ENCODE measurements at regions not wholly inside any gene's neighbourhood (a gene's known extent, or its start where the extent isn't known, plus 50 kb on each side); places are given as distances from the start of the nearest gene placed in this dataset.
"Not testable (repeated sequence)": the region's sequence is repeated elsewhere in the genome, so short reads cannot be mapped to it uniquely, and the experiment has no call there.

DNA sequence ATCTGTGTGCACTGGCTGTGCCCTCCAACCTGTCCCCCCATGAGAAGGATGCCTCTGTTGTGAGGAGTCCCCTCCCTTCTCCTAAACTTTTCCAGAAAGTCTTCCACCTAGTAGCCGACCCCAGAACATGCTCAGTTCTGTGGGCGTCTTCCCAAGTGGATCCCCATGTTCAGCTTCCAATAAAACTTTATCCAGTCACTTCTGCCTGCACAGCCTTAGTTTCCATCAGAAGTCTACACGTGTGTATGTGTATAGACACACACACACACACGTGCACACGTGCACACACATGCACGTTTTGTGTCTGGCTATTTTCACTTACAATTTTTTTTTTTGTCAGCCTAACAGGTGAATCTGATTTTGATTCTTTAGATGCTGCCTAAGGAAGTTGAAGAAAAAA is 115.1 kb downstream of the RTP5 start:
- Mint-ChIP-seq H3K27me3 (ENCODE audit: low read depth) (peaks cover 22% of the 10 kb centered on the region), H3K9me3 (peaks cover 16 to 17% of the 10 kb centered on the region in 2 experiments), H3K36me3 (ENCODE audit: insufficient read depth in 1 of 3, low read depth in 3 of 3) (peaks cover 0 to 4% (median 2%) of the 10 kb centered on the region in 3 experiments; a peak in 4 of 7 replicates), H3K4me1 (no peaks in the 10 kb centered on the region), H3K4me3 (no peak overlapping the region; a peak in 1 of 5 replicates), H3K27ac (no peak overlapping the region)
- no peak overlapping the region for H2BK12ac ChIP-seq (ENCODE audit: insufficient read length, low read depth, low read length)
- H3K4me2 ChIP-seq (ENCODE audit: insufficient read depth, insufficient read length, low read length): no peak overlapping the region
- H3K79me2 ChIP-seq (ENCODE audit: insufficient read depth, low read length): no peaks in the 10 kb centered on the region
- H4K5ac ChIP-seq (ENCODE audit: insufficient read length, low read depth, low read length): no peak overlapping the region
- no peaks in the 10 kb centered on the region for H3K4me1 ChIP-seq (ENCODE audit: insufficient read depth, low read length)
- peak; percentile 3 for DNase-seq
- TF ChIP-seq, protein P1, sequence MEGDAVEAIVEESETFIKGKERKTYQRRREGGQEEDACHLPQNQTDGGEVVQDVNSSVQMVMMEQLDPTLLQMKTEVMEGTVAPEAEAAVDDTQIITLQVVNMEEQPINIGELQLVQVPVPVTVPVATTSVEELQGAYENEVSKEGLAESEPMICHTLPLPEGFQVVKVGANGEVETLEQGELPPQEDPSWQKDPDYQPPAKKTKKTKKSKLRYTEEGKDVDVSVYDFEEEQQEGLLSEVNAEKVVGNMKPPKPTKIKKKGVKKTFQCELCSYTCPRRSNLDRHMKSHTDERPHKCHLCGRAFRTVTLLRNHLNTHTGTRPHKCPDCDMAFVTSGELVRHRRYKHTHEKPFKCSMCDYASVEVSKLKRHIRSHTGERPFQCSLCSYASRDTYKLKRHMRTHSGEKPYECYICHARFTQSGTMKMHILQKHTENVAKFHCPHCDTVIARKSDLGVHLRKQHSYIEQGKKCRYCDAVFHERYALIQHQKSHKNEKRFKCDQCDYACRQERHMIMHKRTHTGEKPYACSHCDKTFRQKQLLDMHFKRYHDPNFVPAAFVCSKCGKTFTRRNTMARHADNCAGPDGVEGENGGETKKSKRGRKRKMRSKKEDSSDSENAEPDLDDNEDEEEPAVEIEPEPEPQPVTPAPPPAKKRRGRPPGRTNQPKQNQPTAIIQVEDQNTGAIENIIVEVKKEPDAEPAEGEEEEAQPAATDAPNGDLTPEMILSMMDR (conservative IDR thresholded peaks at IDR 0.05): no peak
- H3K4ac ChIP-seq (ENCODE audit: low read depth, low read length): no peak overlapping the region
- H3K79me1 ChIP-seq (ENCODE audit: insufficient read depth, low read depth, low read length, poor library complexity, severe bottlenecking): no peaks in the 10 kb centered on the region
- no peaks in the 10 kb centered on the region for H3K9me3 ChIP-seq (ENCODE audit: control insufficient read depth, low read depth, low read length)
- H3K23ac ChIP-seq (ENCODE audit: insufficient read length, low read depth, low read length): no peak overlapping the region
- H2BK5ac ChIP-seq (ENCODE audit: insufficient read length, low read length): no peak overlapping the region
- no peak overlapping the region for H4K8ac ChIP-seq (replicated peaks; ENCODE audit: insufficient read length, low read depth, low read length)
- H4K20me1 ChIP-seq (ENCODE audit: control insufficient read depth, insufficient read depth, insufficient read length): no peaks in the 10 kb centered on the region
- H4K91ac ChIP-seq (ENCODE audit: insufficient read length, low read depth, low read length): no peak overlapping the region
- H3K14ac ChIP-seq (ENCODE audit: insufficient read depth, low read length): no peak overlapping the region
- no peak overlapping the region for H2BK120ac ChIP-seq (ENCODE audit: low read depth, low read length, poor library complexity, severe bottlenecking)
- no peak overlapping the region for H3T11ph ChIP-seq (ENCODE audit: low read length)
- H3K23me2 ChIP-seq (ENCODE audit: insufficient read length, low read depth, low read length, poor library complexity, severe bottlenecking): no peaks in the 10 kb centered on the region
- H2AK5ac ChIP-seq (ENCODE audit: insufficient read length, low read length): no peak overlapping the region
- no peak overlapping the region for H3K56ac ChIP-seq (ENCODE audit: insufficient read length, low read depth, low read length)
- WGBS (ENCODE audit: extremely low coverage, insufficient read length, low lambda C conversion rate): no CpG with 5 or more reads among the region's 6 CpGs
- H2BK15ac ChIP-seq (ENCODE audit: low read depth, low read length): no peak overlapping the region
- no peak overlapping the region for H2AFZ ChIP-seq (ENCODE audit: low read length)
- H3K9ac ChIP-seq (ENCODE audit: extremely low read depth, insufficient read length, low read length): no peak overlapping the region
- H2BK20ac ChIP-seq (ENCODE audit: low read depth, low read length, poor library complexity, severe bottlenecking): no peak overlapping the region
- H3K27me3 ChIP-seq (ENCODE audit: insufficient read depth, low read length): no peaks in the 10 kb centered on the region
- no peak overlapping the region for H3K27ac ChIP-seq (ENCODE audit: insufficient read length, low read depth, low read length)
- H3K18ac ChIP-seq (ENCODE audit: insufficient read length, low read depth, low read length): no peak overlapping the region

DNA sequence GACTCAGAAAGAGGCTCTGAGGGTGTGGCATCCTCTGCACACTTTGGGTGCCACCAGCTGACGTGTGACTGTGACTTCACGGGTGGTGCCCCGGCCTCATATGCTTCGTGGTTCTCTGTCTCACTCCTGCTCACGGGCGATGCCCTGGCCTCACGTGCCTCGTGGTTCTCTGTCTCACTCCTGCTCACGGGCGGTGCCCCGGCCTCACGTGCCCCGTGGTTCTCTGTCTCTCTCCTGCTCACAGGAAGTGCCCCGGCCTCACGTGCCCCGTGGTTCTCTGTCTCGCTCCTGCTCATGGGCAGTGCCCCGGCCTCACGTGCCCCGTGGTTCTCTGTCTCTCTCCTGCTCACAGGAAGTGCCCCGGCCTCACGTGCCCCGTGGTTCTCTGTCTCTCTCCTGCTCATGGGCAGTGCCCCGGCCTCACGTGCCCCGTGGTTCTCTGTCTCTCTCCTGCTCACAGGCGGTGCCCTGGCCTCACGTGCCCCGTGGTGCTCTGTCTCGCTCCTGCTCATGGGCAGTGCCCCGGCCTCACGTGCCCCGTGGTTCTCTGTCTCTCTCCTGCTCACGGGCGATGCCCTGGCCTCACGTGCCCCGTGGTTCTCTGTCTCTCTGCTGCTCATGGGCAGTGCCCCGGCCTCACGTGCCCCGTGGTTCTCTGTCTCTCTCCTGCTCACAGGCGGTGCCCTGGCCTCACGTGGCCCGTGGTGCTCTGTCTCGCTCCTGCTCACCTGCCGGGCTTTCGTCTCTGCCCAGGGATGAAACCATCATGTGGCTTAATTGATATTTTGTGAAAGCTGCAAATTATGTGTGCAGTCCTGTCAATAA is 115.8 kb downstream of the RTP5 start:
- WGBS (ENCODE audit: extremely low coverage, insufficient read length, low lambda C conversion rate): no CpG with 5 or more reads among the region's 46 CpGs
- not testable (repeated sequence) for H2BK5ac ChIP-seq (ENCODE audit: insufficient read length, low read length); H3K79me1 ChIP-seq (ENCODE audit: insufficient read depth, low read depth, low read length, poor library complexity, severe bottlenecking); H4K5ac ChIP-seq (ENCODE audit: insufficient read length, low read depth, low read length); H3K4me1 Mint-ChIP-seq; H2BK12ac ChIP-seq (ENCODE audit: insufficient read length, low read depth, low read length); H3K9me3 ChIP-seq (ENCODE audit: control insufficient read depth, low read depth, low read length); H4K8ac ChIP-seq (replicated peaks; ENCODE audit: insufficient read length, low read depth, low read length); H3K4me2 ChIP-seq (ENCODE audit: insufficient read depth, insufficient read length, low read length); H3K27me3 ChIP-seq (ENCODE audit: insufficient read depth, low read length); H3K4ac ChIP-seq (ENCODE audit: low read depth, low read length); H3K4me1 ChIP-seq (ENCODE audit: insufficient read depth, low read length); H2BK20ac ChIP-seq (ENCODE audit: low read depth, low read length, poor library complexity, severe bottlenecking); H3K79me2 ChIP-seq (ENCODE audit: insufficient read depth, low read length); H2BK120ac ChIP-seq (ENCODE audit: low read depth, low read length, poor library complexity, severe bottlenecking); H4K91ac ChIP-seq (ENCODE audit: insufficient read length, low read depth, low read length); H3K9ac ChIP-seq (ENCODE audit: extremely low read depth, insufficient read length, low read length); H3T11ph ChIP-seq (ENCODE audit: low read length); H3K14ac ChIP-seq (ENCODE audit: insufficient read depth, low read length); H3K4me3 Mint-ChIP-seq; H3K18ac ChIP-seq (ENCODE audit: insufficient read length, low read depth, low read length); H3K27ac ChIP-seq (ENCODE audit: insufficient read length, low read depth, low read length); H3K56ac ChIP-seq (ENCODE audit: insufficient read length, low read depth, low read length); H2AFZ ChIP-seq (ENCODE audit: low read length); H3K23me2 ChIP-seq (ENCODE audit: insufficient read length, low read depth, low read length, poor library complexity, severe bottlenecking); H3K27ac Mint-ChIP-seq; H3K23ac ChIP-seq (ENCODE audit: insufficient read length, low read depth, low read length); H2AK5ac ChIP-seq (ENCODE audit: insufficient read length, low read length); H4K20me1 ChIP-seq (ENCODE audit: control insufficient read depth, insufficient read depth, insufficient read length); H2BK15ac ChIP-seq (ENCODE audit: low read depth, low read length)
- H3K36me3 Mint-ChIP-seq (ENCODE audit: insufficient read depth in 1 of 3, low read depth in 3 of 3): peaks cover 0 to 11% (median 2%) of the 10 kb centered on the region in 3 experiments; a peak in 4 of 7 replicates
- peak; percentile 5 for DNase-seq
- H3K27me3 Mint-ChIP-seq (ENCODE audit: low read depth): peaks cover 22% of the 10 kb centered on the region
- H3K9me3 Mint-ChIP-seq: peaks cover 22 to 25% of the 10 kb centered on the region in 2 experiments
